IPS-NIHi7 (cell line): ENCODE measurements at regions not wholly inside any gene's neighbourhood (a gene's known extent, or its start where the extent isn't known, plus 50 kb on each side); places are given as distances from the start of the nearest gene placed in this dataset.
"Not testable (repeated sequence)": the region's sequence is repeated elsewhere in the genome, so short reads cannot be mapped to it uniquely, and the experiment has no call there.

Experiments used
- DNase-seq: peaks from one replicate; pipeline ENCODE4 v3.0.0; 2012; ENCODE audit warnings: mixed read lengths; ENCODE audit errors: extremely low spot score

DNA sequence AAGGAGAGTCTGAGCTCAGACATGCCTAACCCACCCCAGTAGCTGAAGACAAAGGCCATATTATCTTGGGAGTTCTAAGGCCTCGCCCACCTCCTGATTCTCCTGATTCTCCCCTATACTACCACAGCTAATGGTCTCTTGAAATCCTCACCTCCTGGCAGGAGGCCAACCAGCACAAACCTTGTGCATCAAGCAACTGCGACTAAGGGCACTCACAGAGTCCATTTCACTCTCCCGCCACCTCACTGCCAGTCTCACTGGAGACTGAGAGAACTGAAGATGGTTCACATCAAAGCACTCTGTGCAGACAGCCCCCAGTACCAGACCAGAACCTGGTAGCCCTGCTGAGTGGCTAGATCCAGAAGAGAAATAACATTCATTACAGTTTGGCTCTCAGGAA, 102.1 kb upstream of the KLF8 start:
- no peak for DNase-seq

DNA sequence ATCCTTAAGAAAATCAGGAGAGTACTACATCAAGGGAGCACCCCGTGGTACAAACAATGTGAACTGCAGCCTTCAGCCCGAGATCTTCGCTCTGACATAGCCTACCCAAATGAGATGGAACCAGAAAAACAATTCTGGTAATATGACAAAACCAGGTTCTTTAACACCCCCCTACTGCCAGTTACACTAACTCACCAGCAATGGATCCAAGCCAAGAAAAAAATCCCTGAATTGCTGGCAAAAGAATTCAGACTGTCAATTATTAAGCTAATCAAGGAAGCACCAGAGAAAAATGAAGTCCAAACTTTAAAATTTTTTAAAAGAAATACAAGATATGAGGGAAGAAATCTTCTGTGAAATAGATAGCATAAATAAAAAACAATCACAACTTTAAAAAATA, 101.7 kb upstream of the KLF8 start:
- no peak for DNase-seq

DNA sequence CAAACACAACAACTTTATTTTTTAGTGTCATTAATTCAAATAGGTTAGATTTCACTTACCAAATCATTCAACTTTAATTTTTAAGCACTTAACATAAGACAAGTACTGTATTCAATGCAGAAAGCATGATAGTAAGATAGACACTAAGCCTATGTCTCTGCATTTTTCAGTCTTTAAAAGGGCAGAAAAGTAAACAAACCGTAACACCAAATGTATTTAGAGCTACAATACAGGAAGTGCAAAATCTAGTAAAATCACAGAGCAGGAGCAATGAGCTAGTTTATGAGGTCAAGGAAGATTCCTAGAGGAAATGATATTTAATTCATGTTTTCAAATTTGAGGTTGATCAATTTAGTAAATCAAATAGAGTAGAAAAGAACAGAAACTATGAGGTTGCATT, 68.0 kb upstream of the KLF8 start:
- not testable (repeated sequence) for DNase-seq
